HepG2 (cell line): ENCODE measurements at regions not wholly inside any gene's neighbourhood (a gene's known extent, or its start where the extent isn't known, plus 50 kb on each side); places are given as distances from the start of the nearest gene placed in this dataset.
A peak's percentile ranks its signal among the peaks of the same experiment; 100 is the strongest.

ENCODE experiments used
- CEBPB ChIP-seq: IDR thresholded peaks from 2 replicates; pipeline ENCODE4 v1.6.1; 2011; ENCODE audit warnings: low read depth, low read length, improper control_type of control experiment, borderline replicate concordance
- ZMYM3 ChIP-seq: sonication (generic); formaldehyde crosslinking; IDR thresholded peaks from 2 replicates; pipeline ENCODE4 v1.5.1; 2020; ENCODE audit warnings: mild to moderate bottlenecking, missing genetic modification reagents
- ZNF251 ChIP-seq: sonication (generic); formaldehyde crosslinking; IDR thresholded peaks from 2 replicates; pipeline ENCODE4 v1.9.0; 2021; ENCODE audit warnings: mild to moderate bottlenecking, missing genetic modification reagents
- ZSCAN31 ChIP-seq: sonication (generic); formaldehyde crosslinking; IDR thresholded peaks from 2 replicates; pipeline ENCODE4 v1.5.0; 2020; ENCODE audit warnings: low read depth, mild to moderate bottlenecking, missing genetic modification reagents
- TF ChIP-seq, protein P1 (sequence below): sonication (generic); formaldehyde crosslinking; IDR thresholded peaks from 2 replicates; pipeline ENCODE4 v1.4.0; 2020; ENCODE audit warnings: missing genetic modification reagents, low read depth, mild to moderate bottlenecking, borderline replicate concordance
- TF ChIP-seq, protein P2 (sequence below): sonication (generic); formaldehyde crosslinking; IDR thresholded peaks from 2 replicates; pipeline ENCODE4 v1.4.0; 2020; ENCODE audit warnings: mild to moderate bottlenecking, missing genetic modification reagents
- TF ChIP-seq, protein P3 (sequence below): sonication (generic); formaldehyde crosslinking; IDR thresholded peaks from 2 replicates; pipeline ENCODE4 v1.8.0; 2023; ENCODE audit warnings: mild to moderate bottlenecking, missing genetic modification reagents

DNA sequence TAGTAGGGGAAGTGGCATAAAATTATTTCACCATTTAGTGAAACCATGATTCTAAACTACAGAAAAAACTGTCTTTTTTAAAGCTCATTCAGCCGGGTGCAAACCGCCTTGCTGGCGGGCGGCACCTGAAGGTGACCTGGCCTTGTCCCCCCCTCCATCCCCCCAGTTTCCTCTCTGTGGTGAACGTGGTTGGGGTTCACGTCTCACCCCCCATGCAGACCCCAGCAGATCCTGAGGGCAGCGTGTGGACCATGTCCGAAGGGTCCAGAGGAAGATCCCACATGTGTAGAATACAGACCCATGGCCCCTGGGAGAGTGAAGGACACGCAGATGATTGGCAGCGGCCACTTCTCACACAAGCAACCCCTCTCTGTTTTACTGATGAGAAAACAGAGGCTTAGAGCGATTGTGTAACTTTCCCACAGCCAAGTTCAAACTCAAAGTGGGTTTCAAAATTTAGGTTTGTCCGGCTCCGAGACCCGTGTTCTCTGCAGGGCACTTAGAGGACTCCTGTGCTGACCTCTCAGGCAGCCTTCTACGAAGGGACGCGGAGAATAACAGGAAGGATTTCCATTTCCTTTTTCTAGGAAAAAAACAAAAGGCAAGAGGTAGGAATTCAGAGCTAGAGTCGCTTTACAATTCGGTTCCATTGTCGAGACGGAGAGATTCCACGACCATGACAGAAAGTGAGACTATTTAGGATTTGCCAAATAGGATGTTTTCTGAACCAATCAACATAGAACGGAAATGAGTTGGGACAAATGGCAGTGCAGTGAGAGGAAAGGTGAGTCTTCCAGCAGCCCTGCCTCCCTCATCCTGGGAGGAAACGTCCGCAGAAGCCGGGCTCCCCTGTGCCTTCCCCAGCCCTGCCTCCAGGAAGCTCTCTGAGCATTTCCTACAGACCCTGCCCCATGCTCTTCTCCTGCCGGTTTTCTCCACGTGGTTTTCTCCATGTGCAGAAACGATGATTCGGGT is 67.6 kb upstream of the PITRM1 start (continued):
- TF ChIP-seq, protein P1, sequence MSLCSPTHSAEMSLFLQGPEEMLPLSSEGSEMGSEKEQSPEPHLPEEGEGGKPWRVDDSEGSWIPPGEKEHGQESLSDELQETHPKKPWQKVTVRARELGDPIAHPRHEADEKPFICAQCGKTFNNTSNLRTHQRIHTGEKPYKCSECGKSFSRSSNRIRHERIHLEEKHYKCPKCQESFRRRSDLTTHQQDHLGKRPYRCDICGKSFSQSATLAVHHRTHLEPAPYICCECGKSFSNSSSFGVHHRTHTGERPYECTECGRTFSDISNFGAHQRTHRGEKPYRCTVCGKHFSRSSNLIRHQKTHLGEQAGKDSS (CRISPR knock-in tag) = no peak
- TF ChIP-seq CEBPB (peak; percentile 32), ZNF251 (CRISPR knock-in tag) (no peak), ZMYM3 (CRISPR knock-in tag) (no peak), ZSCAN31 (CRISPR knock-in tag) (no peak)
- TF ChIP-seq, protein P2, sequence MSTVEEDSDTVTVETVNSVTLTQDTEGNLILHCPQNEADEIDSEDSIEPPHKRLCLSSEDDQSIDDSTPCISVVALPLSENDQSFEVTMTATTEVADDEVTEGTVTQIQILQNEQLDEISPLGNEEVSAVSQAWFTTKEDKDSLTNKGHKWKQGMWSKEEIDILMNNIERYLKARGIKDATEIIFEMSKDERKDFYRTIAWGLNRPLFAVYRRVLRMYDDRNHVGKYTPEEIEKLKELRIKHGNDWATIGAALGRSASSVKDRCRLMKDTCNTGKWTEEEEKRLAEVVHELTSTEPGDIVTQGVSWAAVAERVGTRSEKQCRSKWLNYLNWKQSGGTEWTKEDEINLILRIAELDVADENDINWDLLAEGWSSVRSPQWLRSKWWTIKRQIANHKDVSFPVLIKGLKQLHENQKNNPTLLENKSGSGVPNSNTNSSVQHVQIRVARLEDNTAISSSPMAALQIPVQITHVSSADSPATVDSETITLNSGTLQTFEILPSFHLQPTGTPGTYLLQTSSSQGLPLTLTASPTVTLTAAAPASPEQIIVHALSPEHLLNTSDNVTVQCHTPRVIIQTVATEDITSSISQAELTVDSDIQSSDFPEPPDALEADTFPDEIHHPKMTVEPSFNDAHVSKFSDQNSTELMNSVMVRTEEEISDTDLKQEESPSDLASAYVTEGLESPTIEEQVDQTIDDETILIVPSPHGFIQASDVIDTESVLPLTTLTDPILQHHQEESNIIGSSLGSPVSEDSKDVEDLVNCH (CRISPR knock-in tag) = no peak
- TF ChIP-seq, protein P3, sequence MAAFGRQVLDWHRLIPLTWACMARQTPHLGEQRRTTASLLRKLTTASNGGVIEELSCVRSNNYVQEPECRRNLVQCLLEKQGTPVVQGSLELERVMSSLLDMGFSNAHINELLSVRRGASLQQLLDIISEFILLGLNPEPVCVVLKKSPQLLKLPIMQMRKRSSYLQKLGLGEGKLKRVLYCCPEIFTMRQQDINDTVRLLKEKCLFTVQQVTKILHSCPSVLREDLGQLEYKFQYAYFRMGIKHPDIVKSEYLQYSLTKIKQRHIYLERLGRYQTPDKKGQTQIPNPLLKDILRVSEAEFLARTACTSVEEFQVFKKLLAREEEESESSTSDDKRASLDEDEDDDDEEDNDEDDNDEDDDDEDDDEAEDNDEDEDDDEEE (CRISPR knock-in tag) = no peak
